Lower leg skin (tissue), 3 donors: ENCODE measurements at regions not wholly inside any gene's neighbourhood (a gene's known extent, or its start where the extent isn't known, plus 50 kb on each side); places are given as distances from the start of the nearest gene placed in this dataset.

Source experiments
- POLR2A ChIP-seq, 2 donors: fragments of 450-650 bp; IDR thresholded peaks; one replicate each; pipeline ENCODE4 v1.6.1; 2016 to 2017; ENCODE audit warnings: antibody characterized with exemption in 2 of 2, mild to moderate bottlenecking in 1 of 2, moderate library complexity in 1 of 2
- TF ChIP-seq, protein P1 (sequence below), 3 donors: fragments of 450-650 bp; IDR thresholded peaks; one replicate each; pipeline ENCODE4 v1.5.1; 2016; ENCODE audit warnings: antibody characterized with exemption in 3 of 3, mild to moderate bottlenecking in 3 of 3, moderate library complexity in 2 of 3

DNA sequence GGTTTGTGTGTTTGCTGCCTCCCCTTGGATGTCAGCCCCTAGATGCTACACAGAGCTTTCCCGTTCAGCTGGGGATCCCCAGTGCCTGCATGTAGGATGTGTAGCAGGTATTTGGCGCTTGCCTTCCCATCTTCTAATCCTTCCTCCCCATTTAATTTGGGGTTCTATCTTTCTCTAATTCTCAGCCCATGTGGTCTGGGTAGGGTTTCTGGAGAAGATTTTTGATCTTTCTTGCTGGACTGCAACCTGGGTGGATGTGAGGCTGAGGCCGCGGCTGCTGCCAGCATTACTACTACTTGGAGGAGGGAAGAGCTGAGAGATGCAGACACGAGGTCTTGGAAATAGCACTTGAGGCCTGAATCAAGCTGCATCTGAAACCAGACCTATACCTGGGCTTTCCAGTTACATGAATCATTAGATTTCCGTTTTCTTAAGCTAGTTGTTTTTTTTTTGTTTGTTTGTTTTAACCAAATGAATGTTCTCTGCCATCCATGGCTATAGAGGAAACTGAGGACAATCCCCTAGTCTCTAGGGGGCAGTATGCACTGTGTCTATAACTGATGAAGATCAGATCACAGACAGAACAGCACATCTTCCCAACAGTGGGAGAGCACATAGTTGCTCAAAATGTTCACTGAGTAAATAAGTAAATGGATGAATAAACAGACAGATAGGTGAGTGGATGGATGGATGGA is 178.6 kb downstream of the FGF18 start:
- TF ChIP-seq, protein P1, sequence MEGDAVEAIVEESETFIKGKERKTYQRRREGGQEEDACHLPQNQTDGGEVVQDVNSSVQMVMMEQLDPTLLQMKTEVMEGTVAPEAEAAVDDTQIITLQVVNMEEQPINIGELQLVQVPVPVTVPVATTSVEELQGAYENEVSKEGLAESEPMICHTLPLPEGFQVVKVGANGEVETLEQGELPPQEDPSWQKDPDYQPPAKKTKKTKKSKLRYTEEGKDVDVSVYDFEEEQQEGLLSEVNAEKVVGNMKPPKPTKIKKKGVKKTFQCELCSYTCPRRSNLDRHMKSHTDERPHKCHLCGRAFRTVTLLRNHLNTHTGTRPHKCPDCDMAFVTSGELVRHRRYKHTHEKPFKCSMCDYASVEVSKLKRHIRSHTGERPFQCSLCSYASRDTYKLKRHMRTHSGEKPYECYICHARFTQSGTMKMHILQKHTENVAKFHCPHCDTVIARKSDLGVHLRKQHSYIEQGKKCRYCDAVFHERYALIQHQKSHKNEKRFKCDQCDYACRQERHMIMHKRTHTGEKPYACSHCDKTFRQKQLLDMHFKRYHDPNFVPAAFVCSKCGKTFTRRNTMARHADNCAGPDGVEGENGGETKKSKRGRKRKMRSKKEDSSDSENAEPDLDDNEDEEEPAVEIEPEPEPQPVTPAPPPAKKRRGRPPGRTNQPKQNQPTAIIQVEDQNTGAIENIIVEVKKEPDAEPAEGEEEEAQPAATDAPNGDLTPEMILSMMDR (IDR thresholded peaks at IDR 0.05) = no peak
- no peak for TF ChIP-seq POLR2A (IDR thresholded peaks at IDR 0.05)
